HG02938 (cell line): ENCODE measurements at regions not wholly inside any gene's neighbourhood (a gene's known extent, or its start where the extent isn't known, plus 50 kb on each side); places are given as distances from the start of the nearest gene placed in this dataset.

Source experiments
- ATAC-seq: cut with Tn5 transposase; IDR thresholded peaks from one replicate; pipeline ENCODE4 v1.9.1; 2021; ENCODE audit warnings: mild to moderate bottlenecking, moderate library complexity; ENCODE audit not compliant: unreplicated experiment

DNA sequence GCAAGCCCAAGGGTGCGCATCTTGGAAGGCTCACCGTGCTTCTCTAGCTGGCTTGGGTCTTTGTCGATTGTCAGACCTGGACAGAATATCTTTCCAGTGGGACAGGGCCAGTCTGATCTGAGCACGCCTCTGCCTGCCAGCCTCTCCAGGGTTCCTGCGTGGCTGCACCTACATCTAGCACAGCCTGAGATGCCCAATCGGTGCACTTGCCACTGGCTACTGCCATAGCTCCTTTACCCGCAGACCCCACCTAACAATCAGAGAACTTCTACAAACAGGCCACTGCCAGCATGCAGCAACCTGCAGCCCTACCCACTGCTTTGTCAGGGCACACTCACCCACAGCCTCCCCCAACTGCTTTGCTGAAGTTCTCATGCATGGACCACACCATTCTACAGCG is 56.7 kb upstream of the PHACTR3 start:
- ATAC-seq: no peak
